H1 (cell line): ENCODE measurements at regions not wholly inside any gene's neighbourhood (a gene's known extent, or its start where the extent isn't known, plus 50 kb on each side); places are given as distances from the start of the nearest gene placed in this dataset.

Experiments used
- CTCF ChIA-PET: fragments of 300-600 bp; sonication (Branson Sonifier 250); formaldehyde crosslinking; loops from one replicate; lab custom pipeline; 2021; ENCODE audit not compliant: partially characterized antibody; lab: Charles Lee
- POLR2A ChIA-PET: fragments of 300-600 bp; sonication (Branson Sonifier 250); formaldehyde crosslinking; loops from one replicate; lab custom pipeline; 2021; ENCODE audit warnings: inconsistent platforms; ENCODE audit not compliant: partially characterized antibody; lab: Charles Lee
- DNase-seq, 2 experiments: peaks; one replicate each; pipeline versions ENCODE4 v3.0.0 to v3.0.0-alpha.2; 2010 to 2022; ENCODE audit warnings: low spot score in 2 of 2, low read depth in 1 of 2, mixed read lengths in 1 of 2
- FAIRE-seq: peaks from 2 replicates; lab custom pipeline; 2011; peaks lifted over from hg19 to GRCh38; lab: Jason Lieb, UNC
- H2AFZ ChIP-seq: 2 replicates; pipeline ENCODE4 v1.8.1; 2012; ENCODE audit warnings: low read length, inconsistent platforms
- H2AK5ac ChIP-seq: 2 replicates; pipeline ENCODE4 v1.6.1; 2013; ENCODE audit warnings: low read depth, low read length
- H2BK120ac ChIP-seq: replicated peaks from 2 replicates; pipeline ENCODE3; 2013; ENCODE audit warnings: low read depth, low read length, inconsistent platforms
- H2BK12ac ChIP-seq: 2 replicates; pipeline ENCODE4 v1.6.1; 2013; ENCODE audit warnings: low read depth, low read length
- H2BK15ac ChIP-seq: 2 replicates; pipeline ENCODE4 v1.6.1; 2013; ENCODE audit warnings: low read length
- H2BK20ac ChIP-seq: 2 replicates; pipeline ENCODE4 v1.6.1; 2013; ENCODE audit warnings: low read length
- H2BK5ac ChIP-seq: 2 replicates; pipeline ENCODE4 v1.6.1; 2013; ENCODE audit warnings: low read depth, low read length
- H3K14ac ChIP-seq: 2 replicates; pipeline ENCODE4 v1.6.1; 2013; ENCODE audit warnings: inconsistent platforms; ENCODE audit not compliant: insufficient read length
- H3K18ac ChIP-seq: 2 replicates; pipeline ENCODE4 v1.6.1; 2013; ENCODE audit warnings: low read length; ENCODE audit errors: extremely low read depth
- H3K23ac ChIP-seq: 2 replicates; pipeline ENCODE4 v1.6.1; 2013; ENCODE audit warnings: inconsistent platforms; ENCODE audit not compliant: insufficient read length
- H3K23me2 ChIP-seq: 2 replicates; pipeline ENCODE4 v1.6.1; 2013; ENCODE audit warnings: low read depth, low read length
- H3K27ac ChIP-seq: 2 replicates; pipeline ENCODE4 v1.6.1; 2011; ENCODE audit warnings: low read depth, low read length, inconsistent platforms
- H3K27me3 ChIP-seq, 4 experiments: replicated peaks in 1 of 4; 1 replicate in 1 of 4; 2 replicates in 3 of 4; pipeline versions ENCODE4 v1.6.1 to v1.8.1; 2011 to 2013; ENCODE audit warnings: low read length in 3 of 4, mild to moderate bottlenecking in 3 of 4, inconsistent platforms in 2 of 4, mixed read lengths in 2 of 4, moderate library complexity in 1 of 4; ENCODE audit not compliant: control insufficient read depth in 3 of 4, insufficient read depth in 3 of 4; ENCODE audit errors: extremely low read depth in 1 of 4
- H3K36me3 ChIP-seq, 4 experiments: 2 replicates each; pipeline versions ENCODE4 v1.6.1 to v1.8.1; 2011 to 2013; ENCODE audit warnings: mild to moderate bottlenecking in 4 of 4, low read length in 3 of 4, moderate library complexity in 2 of 4, control low read depth in 1 of 4, inconsistent platforms in 1 of 4; ENCODE audit not compliant: insufficient read depth in 4 of 4, control insufficient read depth in 2 of 4
- H3K4ac ChIP-seq: replicated peaks from 2 replicates; pipeline ENCODE3; 2013; ENCODE audit warnings: low read length, low read depth, mixed read lengths, inconsistent platforms; ENCODE audit not compliant: insufficient read length
- H3K4me1 ChIP-seq, 4 experiments: replicated peaks in 1 of 4; 1 replicate in 1 of 4; 2 replicates in 3 of 4; pipeline versions ENCODE4 v1.6.1 to v1.8.1; 2011 to 2013; ENCODE audit warnings: low read length in 3 of 4, inconsistent platforms in 2 of 4, mixed read lengths in 1 of 4; ENCODE audit not compliant: insufficient read depth in 4 of 4, control insufficient read depth in 3 of 4
- H3K4me2 ChIP-seq, 2 experiments: 2 replicates each; pipeline versions ENCODE4 v1.6.1 to v1.8.1; 2011 to 2013; ENCODE audit warnings: low read depth in 2 of 2, low read length in 2 of 2, control low read depth in 1 of 2, inconsistent platforms in 1 of 2, mild to moderate bottlenecking in 1 of 2; ENCODE audit not compliant: insufficient read depth in 1 of 2
- H3K4me3 ChIP-seq, 4 experiments: fragments of 200-600, 300-600 bp in 1 of 4; sonication (generic), shearing (Covaris generic), sonication (Bioruptor Twin) in 1 of 4; 2 replicates each; pipeline versions ENCODE4 v1.5.1 to v1.8.1; 2011 to 2016; ENCODE audit warnings: low read length in 4 of 4, low read depth in 3 of 4, control low read depth in 2 of 4, inconsistent platforms in 2 of 4, mild to moderate bottlenecking in 2 of 4, mixed read lengths in 1 of 4, moderate library complexity in 1 of 4; ENCODE audit not compliant: insufficient read depth in 2 of 4; ENCODE audit errors: extremely low read depth in 1 of 4
- H3K56ac ChIP-seq: replicated peaks from 2 replicates; pipeline ENCODE3; 2013; ENCODE audit warnings: low read depth, mild to moderate bottlenecking, mixed read lengths, low read length, inconsistent platforms; ENCODE audit not compliant: insufficient read length
- H3K79me1 ChIP-seq: 2 replicates; pipeline ENCODE4 v1.6.1; 2013; ENCODE audit warnings: low read depth, low read length, control low read depth
- H3K79me2 ChIP-seq, 2 experiments: 2 replicates each; pipeline versions ENCODE4 v1.6.1 to v1.8.1; 2012 to 2013; ENCODE audit warnings: low read length in 2 of 2, mild to moderate bottlenecking in 2 of 2, inconsistent platforms in 1 of 2; ENCODE audit not compliant: insufficient read depth in 2 of 2, control insufficient read depth in 1 of 2
- H3K9ac ChIP-seq, 4 experiments: replicated peaks in 1 of 4; 1 replicate in 1 of 4; 2 replicates in 3 of 4; pipeline versions ENCODE4 v1.6.1 to v1.8.1; 2011 to 2013; ENCODE audit warnings: low read depth in 3 of 4, low read length in 3 of 4, control low read depth in 2 of 4, mild to moderate bottlenecking in 2 of 4, moderate library complexity in 2 of 4, inconsistent platforms in 1 of 4; ENCODE audit errors: extremely low read depth in 1 of 4
- H3K9me3 ChIP-seq, 2 experiments: 2 replicates each; pipeline versions ENCODE4 v1.6.1 to v1.8.1; 2012 to 2013; ENCODE audit warnings: mild to moderate bottlenecking in 2 of 2, moderate library complexity in 2 of 2, control low read depth in 1 of 2, inconsistent platforms in 1 of 2, low read depth in 1 of 2, low read length in 1 of 2, mixed read lengths in 1 of 2; ENCODE audit not compliant: insufficient read depth in 2 of 2
- H4K20me1 ChIP-seq, 2 experiments: replicated peaks in 1 of 2; 2 replicates each; pipeline versions ENCODE3 to v1.8.1; 2011 to 2013; ENCODE audit warnings: inconsistent platforms in 2 of 2, low read length in 2 of 2, mild to moderate bottlenecking in 1 of 2; ENCODE audit not compliant: insufficient read depth in 2 of 2, control insufficient read depth in 1 of 2
- H4K5ac ChIP-seq: 2 replicates; pipeline ENCODE4 v1.6.1; 2013; ENCODE audit warnings: low read length, low read depth, mixed read lengths, inconsistent platforms; ENCODE audit not compliant: insufficient read length
- H4K8ac ChIP-seq: 2 replicates; pipeline ENCODE4 v1.8.0; 2013; ENCODE audit warnings: mild to moderate bottlenecking, moderate library complexity, low read length, inconsistent platforms; ENCODE audit not compliant: insufficient read depth; ENCODE audit errors: extremely low read depth
- H4K91ac ChIP-seq: replicated peaks from 2 replicates; pipeline ENCODE3; 2013; ENCODE audit warnings: low read length, mixed read lengths, inconsistent platforms; ENCODE audit not compliant: insufficient read length
- CBX5 ChIP-seq: fragments of 300-800, 300-1000 bp; sonication (generic); IDR thresholded peaks from 2 replicates; pipeline ENCODE4 v1.7.1; 2016; ENCODE audit warnings: antibody characterized with exemption, low read length, low read depth
- FOSL1 ChIP-seq: IDR thresholded peaks from 2 replicates; pipeline ENCODE4 v1.6.1; 2011; ENCODE audit warnings: mild to moderate bottlenecking, low read depth, low read length, moderate library complexity; ENCODE audit not compliant: insufficient read depth
- HDAC2 ChIP-seq, 2 experiments: fragments of 300-600 bp in 1 of 2; sonication (generic) in 1 of 2; IDR thresholded peaks; 2 replicates each; pipeline ENCODE4 v1.6.1; 2011 to 2012; ENCODE audit warnings: low read depth in 2 of 2, low read length in 2 of 2, mild to moderate bottlenecking in 2 of 2, moderate library complexity in 2 of 2, borderline replicate concordance in 1 of 2, inconsistent platforms in 1 of 2
- KDM1A ChIP-seq: fragments of 200-600, 300-600 bp; sonication (generic); IDR thresholded peaks from 2 replicates; pipeline ENCODE4 v1.7.1; 2016; ENCODE audit warnings: mild to moderate bottlenecking, low read length, borderline replicate concordance
- PHF8 ChIP-seq: fragments of 200-600 bp; sonication (generic); conservative IDR thresholded peaks from 2 replicates; pipeline ENCODE4 v1.7.1; 2012; ENCODE audit warnings: low read depth, mild to moderate bottlenecking, inconsistent platforms, low read length, moderate library complexity
- RNF2 ChIP-seq: fragments of 200-900, 300-1000 bp; sonication (generic); IDR thresholded peaks from 2 replicates; pipeline ENCODE4 v1.7.1; 2016; ENCODE audit warnings: borderline replicate concordance, low read depth, mild to moderate bottlenecking, antibody characterized with exemption, low read length; ENCODE audit not compliant: poor library complexity, severe bottlenecking; ENCODE audit errors: missing control alignments
- SAP30 ChIP-seq: fragments of 300-600 bp; sonication (generic); IDR thresholded peaks from 2 replicates; pipeline ENCODE4 v1.7.1; 2012; ENCODE audit warnings: low read length, moderate library complexity, mild to moderate bottlenecking, inconsistent platforms; ENCODE audit not compliant: insufficient read depth, insufficient replicate concordance
- SP2 ChIP-seq: IDR thresholded peaks from 2 replicates; pipeline ENCODE4 v1.6.1; 2012; ENCODE audit warnings: mild to moderate bottlenecking, low read length, inconsistent platforms
- TAF7 ChIP-seq: optimal IDR thresholded peaks from 2 replicates; pipeline ENCODE3; 2011; ENCODE audit warnings: low read depth, mild to moderate bottlenecking, inconsistent platforms, low read length, moderate library complexity, borderline replicate concordance
- WGBS, 2 experiments: shearing (Covaris generic) in 1 of 2; methylation state at CpG; one replicate each; pipeline versions ENCODE4 v1.1.6 to v1.1.7; 2013 to 2015; ENCODE audit warnings: low lambda C conversion rate in 2 of 2, mixed read lengths in 2 of 2, inconsistent platforms in 1 of 2, low coverage in 1 of 2, missing lambda C conversion rate in 1 of 2; ENCODE audit not compliant: insufficient replicate concordance in 2 of 2, insufficient coverage in 1 of 2, insufficient read length in 1 of 2; ENCODE audit errors: extremely low coverage in 1 of 2, missing lambda C conversion rate in 1 of 2; 5-methylcytosine and 5-hydroxymethylcytosine counted together
- TF ChIP-seq, protein P1 (sequence below), 3 experiments: IDR thresholded peaks; 1 replicate in 2 of 3; 2 replicates in 1 of 3; pipeline versions ENCODE4 v1.5.1 to v1.6.1; 2011; ENCODE audit warnings: low read length in 3 of 3, mild to moderate bottlenecking in 3 of 3, inconsistent platforms in 2 of 3, low read depth in 1 of 3, moderate library complexity in 1 of 3; ENCODE audit not compliant: insufficient read depth in 1 of 3; ENCODE audit errors: control extremely low read depth in 1 of 3

DNA sequence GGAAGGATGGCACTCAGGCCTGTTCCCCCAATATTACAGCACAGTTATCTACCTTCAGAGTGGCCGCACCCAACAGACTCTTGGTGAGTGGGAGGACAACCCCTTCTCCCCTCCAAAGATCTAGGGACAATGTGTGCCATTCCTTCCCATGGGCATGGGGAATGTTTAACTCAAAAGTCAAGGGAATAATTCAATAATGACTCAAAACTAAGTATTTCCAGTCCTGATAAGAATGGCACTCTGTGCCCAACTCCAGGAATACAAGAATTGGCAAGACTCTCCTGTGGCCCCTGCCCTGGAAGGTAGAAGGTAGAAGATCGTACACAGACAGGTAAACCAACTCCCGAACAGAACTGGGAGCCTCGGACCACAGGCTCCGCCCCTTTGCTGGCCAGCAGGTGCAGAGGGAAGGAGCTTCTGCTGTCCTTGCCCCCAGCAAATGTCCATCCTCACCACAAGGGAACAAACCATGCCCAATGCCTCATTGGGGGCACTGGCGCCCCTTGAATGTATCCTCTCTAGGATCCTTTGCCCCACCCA is 514.0 kb downstream of the NPHP4 start:
- H2BK20ac ChIP-seq, result no peak overlapping the region
- ChIA-PET CTCF (interaction anchor here (0.7 kb wide), 1 partner anchor 67 kb away, joined by 3 read pairs; no protein-coding TSS in a partner anchor), POLR2A (no interaction called here)
- no peak overlapping the region for H3K18ac ChIP-seq
- H4K20me1 ChIP-seq, result no peaks in the 10 kb centered on the region
- no peaks in the 10 kb centered on the region for H3K79me2 ChIP-seq
- H4K5ac ChIP-seq, result no peak overlapping the region
- H2BK120ac ChIP-seq, result no peak overlapping the region
- H3K27me3 ChIP-seq, result peaks cover 0 to 5% (median 0%) of the 10 kb centered on the region in 4 experiments; a peak in 4 of 7 replicates
- H3K36me3 ChIP-seq, result no peaks in the 10 kb centered on the region
- H3K4ac ChIP-seq, result no peak overlapping the region
- no peak overlapping the region for H2BK5ac ChIP-seq
- no peak for FAIRE-seq
- H3K79me1 ChIP-seq, result no peaks in the 10 kb centered on the region
- H2AFZ ChIP-seq, result no peak overlapping the region
- no peak overlapping the region for H2AK5ac ChIP-seq
- H3K27ac ChIP-seq, result no peak overlapping the region
- no peak overlapping the region for H4K91ac ChIP-seq
- no peak overlapping the region for H3K9ac ChIP-seq
- 93% methylated on average over 6 of the region's 6 CpGs; no CpG with 5 or more reads in 1 of the 2 experiments for WGBS, 2 experiments
- no peak overlapping the region for H2BK15ac ChIP-seq
- no peak overlapping the region for H3K4me2 ChIP-seq
- H3K56ac ChIP-seq, result no peak overlapping the region
- H2BK12ac ChIP-seq, result no peak overlapping the region
- no peak overlapping the region for H3K14ac ChIP-seq
- H4K8ac ChIP-seq, result no peak overlapping the region
- H3K23ac ChIP-seq, result no peak overlapping the region
- H3K4me1 ChIP-seq, result no peaks in the 10 kb centered on the region; a peak in 1 of 7 replicates
- no peaks in the 10 kb centered on the region for H3K23me2 ChIP-seq
- H3K9me3 ChIP-seq, result no peaks in the 10 kb centered on the region
- DNase-seq, result no peak
- no peak overlapping the region for H3K4me3 ChIP-seq
- TF ChIP-seq, protein P1, sequence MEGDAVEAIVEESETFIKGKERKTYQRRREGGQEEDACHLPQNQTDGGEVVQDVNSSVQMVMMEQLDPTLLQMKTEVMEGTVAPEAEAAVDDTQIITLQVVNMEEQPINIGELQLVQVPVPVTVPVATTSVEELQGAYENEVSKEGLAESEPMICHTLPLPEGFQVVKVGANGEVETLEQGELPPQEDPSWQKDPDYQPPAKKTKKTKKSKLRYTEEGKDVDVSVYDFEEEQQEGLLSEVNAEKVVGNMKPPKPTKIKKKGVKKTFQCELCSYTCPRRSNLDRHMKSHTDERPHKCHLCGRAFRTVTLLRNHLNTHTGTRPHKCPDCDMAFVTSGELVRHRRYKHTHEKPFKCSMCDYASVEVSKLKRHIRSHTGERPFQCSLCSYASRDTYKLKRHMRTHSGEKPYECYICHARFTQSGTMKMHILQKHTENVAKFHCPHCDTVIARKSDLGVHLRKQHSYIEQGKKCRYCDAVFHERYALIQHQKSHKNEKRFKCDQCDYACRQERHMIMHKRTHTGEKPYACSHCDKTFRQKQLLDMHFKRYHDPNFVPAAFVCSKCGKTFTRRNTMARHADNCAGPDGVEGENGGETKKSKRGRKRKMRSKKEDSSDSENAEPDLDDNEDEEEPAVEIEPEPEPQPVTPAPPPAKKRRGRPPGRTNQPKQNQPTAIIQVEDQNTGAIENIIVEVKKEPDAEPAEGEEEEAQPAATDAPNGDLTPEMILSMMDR (IDR thresholded peaks at IDR 0.05; ENCODE audit: control extremely low read depth in 1 of 3, insufficient read depth in 1 of 3, low read depth in 1 of 3, low read length in 3 of 3), result no peak
- TF ChIP-seq PHF8 (no peak), FOSL1 (no peak), SAP30 (no peak), RNF2 (no peak), SP2 (no peak), CBX5 (no peak), KDM1A (no peak), TAF7 (no peak), HDAC2 (IDR thresholded peaks at IDR 0.05; ENCODE audit: borderline replicate concordance in 1 of 2, low read depth in 2 of 2, low read length in 2 of 2) (no peak)
